Panc1 (cell line): ENCODE measurements at regions not wholly inside any gene's neighbourhood (a gene's known extent, or its start where the extent isn't known, plus 50 kb on each side); places are given as distances from the start of the nearest gene placed in this dataset.

ENCODE experiments used
- POLR2AphosphoS5 ChIP-seq: IDR thresholded peaks from 2 replicates; pipeline ENCODE4 v1.6.1; 2012; ENCODE audit warnings: mild to moderate bottlenecking, low read depth, low read length, moderate library complexity
- TCF7L2 ChIP-seq: IDR thresholded peaks from 2 replicates; pipeline ENCODE4 v1.6.1; 2011; ENCODE audit warnings: mild to moderate bottlenecking, low read depth, low read length, inconsistent platforms
- TF ChIP-seq, protein P1 (sequence below): fragments of 450-650 bp; IDR thresholded peaks from 2 replicates; pipeline ENCODE4 v1.5.1; 2017; ENCODE audit warnings: mild to moderate bottlenecking

DNA sequence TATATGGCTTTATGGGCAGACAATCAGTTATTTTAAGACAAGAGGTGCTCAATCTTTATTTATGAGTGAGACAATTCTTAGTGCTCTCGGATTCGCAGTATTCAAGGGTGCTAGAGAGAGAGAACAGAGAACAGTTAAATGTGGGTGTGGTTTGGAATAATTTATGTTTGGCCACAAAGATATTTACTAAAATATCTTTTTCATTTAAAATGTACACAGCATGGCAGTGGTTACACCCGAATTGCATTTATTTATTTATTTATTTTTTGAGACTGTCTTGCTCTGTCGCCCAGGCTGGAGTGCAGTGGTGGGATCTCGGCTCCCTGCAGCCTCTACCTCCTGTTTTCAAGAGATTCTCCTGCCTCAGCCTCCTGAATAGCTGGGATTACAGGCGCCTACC is 109.2 kb downstream of the CDCA7 start:
- TF ChIP-seq POLR2AphosphoS5 (no peak), TCF7L2 (no peak)
- TF ChIP-seq, protein P1, sequence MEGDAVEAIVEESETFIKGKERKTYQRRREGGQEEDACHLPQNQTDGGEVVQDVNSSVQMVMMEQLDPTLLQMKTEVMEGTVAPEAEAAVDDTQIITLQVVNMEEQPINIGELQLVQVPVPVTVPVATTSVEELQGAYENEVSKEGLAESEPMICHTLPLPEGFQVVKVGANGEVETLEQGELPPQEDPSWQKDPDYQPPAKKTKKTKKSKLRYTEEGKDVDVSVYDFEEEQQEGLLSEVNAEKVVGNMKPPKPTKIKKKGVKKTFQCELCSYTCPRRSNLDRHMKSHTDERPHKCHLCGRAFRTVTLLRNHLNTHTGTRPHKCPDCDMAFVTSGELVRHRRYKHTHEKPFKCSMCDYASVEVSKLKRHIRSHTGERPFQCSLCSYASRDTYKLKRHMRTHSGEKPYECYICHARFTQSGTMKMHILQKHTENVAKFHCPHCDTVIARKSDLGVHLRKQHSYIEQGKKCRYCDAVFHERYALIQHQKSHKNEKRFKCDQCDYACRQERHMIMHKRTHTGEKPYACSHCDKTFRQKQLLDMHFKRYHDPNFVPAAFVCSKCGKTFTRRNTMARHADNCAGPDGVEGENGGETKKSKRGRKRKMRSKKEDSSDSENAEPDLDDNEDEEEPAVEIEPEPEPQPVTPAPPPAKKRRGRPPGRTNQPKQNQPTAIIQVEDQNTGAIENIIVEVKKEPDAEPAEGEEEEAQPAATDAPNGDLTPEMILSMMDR, result no peak
